ENCODE measurements at regions not wholly inside any gene's neighbourhood (a gene's known extent, or its start where the extent isn't known, plus 50 kb on each side); places are given as distances from the start of the nearest gene placed in this dataset.
"Not testable (repeated sequence)": the region's sequence is repeated elsewhere in the genome, so short reads cannot be mapped to it uniquely, and the experiment has no call there.

- DNase-seq (ENCODE audit: low spot score): no peak
These were observed 437.8 kb upstream of the ID4 start for GRCh38 chr6:19399406-19399805.

GRCh38 chr6:19404884-19405283 is 432.3 kb upstream of the ID4 start:
- DNase-seq (ENCODE audit: low spot score): not testable (repeated sequence)

GRCh38 chr6:19408331-19408730 is 428.8 kb upstream of the ID4 start:
- DNase-seq (ENCODE audit: low spot score): no peak

GRCh38 chr6:19410481-19410880 is 426.7 kb upstream of the ID4 start:
- DNase-seq (ENCODE audit: low spot score): no peak

- no peak for DNase-seq (ENCODE audit: low spot score)
These were observed 423.8 kb upstream of the ID4 start for GRCh38 chr6:19413323-19413722.

- DNase-seq (ENCODE audit: low spot score): no peak
These were observed 421.4 kb upstream of the ID4 start for GRCh38 chr6:19415605-19416326.

- DNase-seq (ENCODE audit: low spot score): no peak
These were observed 420.4 kb upstream of the ID4 start for GRCh38 chr6:19416811-19417210.

GRCh38 chr6:19417713-19418112 is 419.5 kb upstream of the ID4 start:
- peak; percentile 47 for DNase-seq (ENCODE audit: low spot score)

GRCh38 chr6:19424853-19425252 is 412.3 kb upstream of the ID4 start:
- DNase-seq (ENCODE audit: low spot score): no peak

- DNase-seq (ENCODE audit: low spot score): no peak
These were observed 409.6 kb upstream of the ID4 start for GRCh38 chr6:19427548-19427947.

GRCh38 chr6:19432966-19433498 is 404.1 kb upstream of the ID4 start:
- DNase-seq (ENCODE audit: low spot score): no peak

- DNase-seq (ENCODE audit: low spot score): no peak
These were observed 403.1 kb upstream of the ID4 start for GRCh38 chr6:19434065-19434464.

- DNase-seq (ENCODE audit: low spot score): no peak
These were observed 401.4 kb upstream of the ID4 start for GRCh38 chr6:19435755-19436154.

- no peak for DNase-seq (ENCODE audit: low spot score)
These were observed 398.4 kb upstream of the ID4 start for GRCh38 chr6:19438566-19439353.

GRCh38 chr6:19440531-19440930 is 396.6 kb upstream of the ID4 start:
- DNase-seq (ENCODE audit: low spot score): no peak

- DNase-seq (ENCODE audit: low spot score): no peak
These were observed 393.8 kb upstream of the ID4 start for GRCh38 chr6:19443411-19443810.

- DNase-seq (ENCODE audit: low spot score): no peak
These were observed 393.1 kb upstream of the ID4 start for GRCh38 chr6:19444041-19444440.

GRCh38 chr6:19444481-19444880 is 392.7 kb upstream of the ID4 start:
- DNase-seq (ENCODE audit: low spot score): no peak

- DNase-seq (ENCODE audit: low spot score): no peak
These were observed 390.6 kb upstream of the ID4 start for GRCh38 chr6:19446570-19446969.

- DNase-seq (ENCODE audit: low spot score): no peak
These were observed 386.5 kb upstream of the ID4 start for GRCh38 chr6:19450651-19451050.

- DNase-seq (ENCODE audit: low spot score): no peak
These were observed 384.7 kb upstream of the ID4 start for GRCh38 chr6:19452495-19452894.

GRCh38 chr6:19454001-19454720 is 383.0 kb upstream of the ID4 start:
- DNase-seq (ENCODE audit: low spot score): no peak
